CD4-positive, alpha-beta T cell (primary cell): ENCODE measurements at regions not wholly inside any gene's neighbourhood (a gene's known extent, or its start where the extent isn't known, plus 50 kb on each side); places are given as distances from the start of the nearest gene placed in this dataset.

Experiments used
- ATAC-seq: fragments of 200-7000 bp; cut with Tn5 transposase; one replicate; pipeline ENCODE4 v1.10.0; 2022; ENCODE audit warnings: mild to moderate bottlenecking; ENCODE audit not compliant: poor library complexity
- CTCF ChIA-PET: fragments of 350-600 bp; sonication (Branson Sonifier 250); formaldehyde crosslinking; loops from one replicate; lab custom pipeline; 2021; ENCODE audit warnings: antibody characterized with exemption, inconsistent platforms; lab: Charles Lee
- POLR2A ChIA-PET: fragments of 350-600 bp; sonication (Branson Sonifier 250); formaldehyde crosslinking; loops from one replicate; lab custom pipeline; 2021; ENCODE audit warnings: antibody characterized with exemption, inconsistent platforms; lab: Charles Lee
- DNase-seq, 14 experiments: peaks; one replicate each; pipeline ENCODE4 v3.0.0-alpha.2; 2013 to 2020; ENCODE audit warnings: mixed read lengths in 2 of 14
- H3K27ac ChIP-seq, 2 donors: one replicate each; pipeline versions ENCODE4 v1.5.1 to v1.7.0; 2013; ENCODE audit warnings: low read length in 2 of 2, low read depth in 1 of 2, mild to moderate bottlenecking in 1 of 2
- H3K27me3 ChIP-seq, 2 experiments: 1 replicate in 1 of 2; 2 replicates in 1 of 2; pipeline versions ENCODE4 v1.6.1 to v1.7.0; 2013; ENCODE audit warnings: low read length in 2 of 2, control low read depth in 1 of 2, mild to moderate bottlenecking in 1 of 2, moderate library complexity in 1 of 2; ENCODE audit not compliant: insufficient read depth in 2 of 2, control insufficient read depth in 1 of 2
- H3K36me3 ChIP-seq: one replicate; pipeline ENCODE4 v1.6.1; 2013; ENCODE audit warnings: low read length, control low read depth; ENCODE audit not compliant: insufficient read depth
- H3K4me1 ChIP-seq: one replicate; pipeline ENCODE4 v1.6.1; 2013; ENCODE audit warnings: low read length, control low read depth; ENCODE audit not compliant: insufficient read depth
- H3K4me3 ChIP-seq: one replicate; pipeline ENCODE4 v1.5.1; 2013; ENCODE audit warnings: mild to moderate bottlenecking, low read length, moderate library complexity
- H3K9me3 ChIP-seq, 2 experiments: 1 replicate in 1 of 2; 2 replicates in 1 of 2; pipeline versions ENCODE4 v1.6.1 to v1.7.0; 2013; ENCODE audit warnings: low read length in 2 of 2, mild to moderate bottlenecking in 2 of 2, control low read depth in 1 of 2, moderate library complexity in 1 of 2; ENCODE audit not compliant: control insufficient read depth in 1 of 2, insufficient read depth in 1 of 2
- H3K27ac Mint-ChIP-seq: one replicate; pipeline ENCODE4 v1.8.0; 2020; ENCODE audit warnings: mixed read lengths
- H3K27me3 Mint-ChIP-seq: one replicate; pipeline ENCODE4 v1.8.0; 2021; ENCODE audit warnings: mixed read lengths
- H3K36me3 Mint-ChIP-seq: one replicate; pipeline ENCODE4 v1.8.0; 2021; ENCODE audit warnings: low read depth, mixed read lengths
- H3K4me1 Mint-ChIP-seq: one replicate; pipeline ENCODE4 v1.8.0; 2021; ENCODE audit warnings: low read depth, mixed read lengths
- H3K4me3 Mint-ChIP-seq: one replicate; pipeline ENCODE4 v1.8.0; 2020; ENCODE audit warnings: mild to moderate bottlenecking, mixed read lengths
- H3K9me3 Mint-ChIP-seq: one replicate; pipeline ENCODE4 v1.8.0; 2020; ENCODE audit warnings: mixed read lengths
- CTCF ChIP-seq: fragments of 200-600 bp; IDR thresholded peaks from one replicate; pipeline ENCODE4 v1.8.0; 2022; ENCODE audit warnings: antibody characterized with exemption, mild to moderate bottlenecking
- intact Hi-C, 2 experiments: fragments of 100-400 bp; cut with DNase I in 1 of 2; cut with micrococcal nuclease in 1 of 2; formaldehyde crosslinking; loops; one replicate each; pipeline versions ENCODE4 v1.15.1 to v1.9.0; 2023 to 2025; cut with DNase I, micrococcal nuclease

- peaks cover 28% of the 10 kb centered on the region for H3K27me3 Mint-ChIP-seq
- peaks cover 0 to 3% of the 10 kb centered on the region in 2 experiments for H3K27me3 ChIP-seq
- H3K4me1 Mint-ChIP-seq: no peaks in the 10 kb centered on the region
- DNase-seq: no peak
- no peak overlapping the region for H3K4me3 Mint-ChIP-seq
- H3K36me3 ChIP-seq: no peaks in the 10 kb centered on the region
- CTCF ChIA-PET: no interaction called here
- H3K9me3 ChIP-seq: no peaks in the 10 kb centered on the region
- no peaks in the 10 kb centered on the region for H3K36me3 Mint-ChIP-seq
- no peaks in the 10 kb centered on the region for H3K4me1 ChIP-seq
- no peaks in the 10 kb centered on the region for H3K9me3 Mint-ChIP-seq
- intact Hi-C loops: no loop called here
- no peak for ATAC-seq
- TF ChIP-seq CTCF: no peak
- POLR2A ChIA-PET: no interaction called here
- H3K4me3 ChIP-seq: no peak overlapping the region
- H3K27ac ChIP-seq: no peak overlapping the region
- H3K27ac Mint-ChIP-seq: no peak overlapping the region
Measured at GRCh38 chr19:32165750-32166149, 179.7 kb upstream of the ZNF507 start.

- Mint-ChIP-seq H3K4me3 (no peak overlapping the region), H3K4me1 (no peaks in the 10 kb centered on the region), H3K27ac (no peak overlapping the region), H3K36me3 (no peaks in the 10 kb centered on the region), H3K9me3 (no peaks in the 10 kb centered on the region), H3K27me3 (peaks cover 28% of the 10 kb centered on the region)
- no peaks in the 10 kb centered on the region for H3K36me3 ChIP-seq
- peaks cover 0 to 3% of the 10 kb centered on the region in 2 experiments for H3K27me3 ChIP-seq
- no peak for DNase-seq
- POLR2A ChIA-PET: no interaction called here
- no peaks in the 10 kb centered on the region for H3K4me1 ChIP-seq
- intact Hi-C loops: no loop called here
- CTCF ChIA-PET: no interaction called here
- no peak overlapping the region for H3K4me3 ChIP-seq
- no peak overlapping the region for H3K27ac ChIP-seq
- TF ChIP-seq CTCF: no peak
- H3K9me3 ChIP-seq: no peaks in the 10 kb centered on the region
- no peak for ATAC-seq
Measured at GRCh38 chr19:32166238-32166637, 179.2 kb upstream of the ZNF507 start.

GRCh38 chr19:32168111-32168510, 177.3 kb upstream of the ZNF507 start:
- Mint-ChIP-seq H3K9me3 (no peaks in the 10 kb centered on the region), H3K4me1 (no peaks in the 10 kb centered on the region), H3K36me3 (no peaks in the 10 kb centered on the region), H3K4me3 (no peak overlapping the region), H3K27me3 (peaks cover 28% of the 10 kb centered on the region), H3K27ac (no peak overlapping the region)
- no peaks in the 10 kb centered on the region for H3K27me3 ChIP-seq
- no peak for TF ChIP-seq CTCF
- DNase-seq (no peak), ATAC-seq (no peak)
- no peak overlapping the region for H3K27ac ChIP-seq
- intact Hi-C loops: no loop called here
- no peaks in the 10 kb centered on the region for H3K36me3 ChIP-seq
- POLR2A ChIA-PET: no interaction called here
- CTCF ChIA-PET: no interaction called here
- no peaks in the 10 kb centered on the region for H3K4me1 ChIP-seq
- no peak overlapping the region for H3K4me3 ChIP-seq
- no peaks in the 10 kb centered on the region for H3K9me3 ChIP-seq
